ENCODE measurements at regions not wholly inside any gene's neighbourhood (a gene's known extent, or its start where the extent isn't known, plus 50 kb on each side); places are given as distances from the start of the nearest gene placed in this dataset.

GRCh38 chr11:19291064-19291463, 50.3 kb upstream of the E2F8 start:
- H2BK15ac ChIP-seq (ENCODE audit: low read length), result no peak overlapping the region
- no peak overlapping the region for H4K91ac ChIP-seq (replicated peaks; ENCODE audit: insufficient read length, low read length)
- no peaks in the 10 kb centered on the region for H3K79me1 ChIP-seq (ENCODE audit: low read depth, low read length)
- H3K23me2 ChIP-seq (ENCODE audit: low read depth, low read length), result no peaks in the 10 kb centered on the region
- H3K79me2 ChIP-seq (ENCODE audit: control insufficient read depth in 1 of 2, insufficient read depth in 2 of 2, low read length in 2 of 2), result no peaks in the 10 kb centered on the region
- no peaks in the 10 kb centered on the region for H3K27me3 ChIP-seq (replicated peaks in 1 of 4; ENCODE audit: control insufficient read depth in 3 of 4, extremely low read depth in 1 of 4, insufficient read depth in 3 of 4, low read length in 3 of 4)
- no peak overlapping the region for H3K4ac ChIP-seq (replicated peaks; ENCODE audit: insufficient read length, low read depth, low read length)
- WGBS, 2 experiments (ENCODE audit: extremely low coverage in 1 of 2, insufficient coverage in 1 of 2, insufficient read length in 1 of 2, insufficient replicate concordance in 2 of 2, low coverage in 1 of 2, low lambda C conversion rate in 2 of 2, missing lambda C conversion rate in 1 of 2), result 50% methylated on average over 2 of the region's 2 CpGs; no CpG with 5 or more reads in 1 of the 2 experiments
- H4K8ac ChIP-seq (ENCODE audit: extremely low read depth, insufficient read depth, low read length), result no peak overlapping the region
- no peak overlapping the region for H3K9ac ChIP-seq (replicated peaks in 1 of 4; ENCODE audit: extremely low read depth in 1 of 4, low read depth in 3 of 4, low read length in 3 of 4)
- H2BK5ac ChIP-seq (ENCODE audit: low read depth, low read length), result no peak overlapping the region
- no peak overlapping the region for H3K56ac ChIP-seq (replicated peaks; ENCODE audit: insufficient read length, low read depth, low read length)
- no peak for FAIRE-seq
- no peak overlapping the region for H3K4me3 ChIP-seq (ENCODE audit: extremely low read depth in 1 of 4, insufficient read depth in 2 of 4, low read depth in 3 of 4, low read length in 4 of 4)
- no peaks in the 10 kb centered on the region for H3K4me1 ChIP-seq (replicated peaks in 1 of 4; ENCODE audit: control insufficient read depth in 3 of 4, insufficient read depth in 4 of 4, low read length in 3 of 4)
- no peak overlapping the region for H2AK5ac ChIP-seq (ENCODE audit: low read depth, low read length)
- no peak overlapping the region for H2BK12ac ChIP-seq (ENCODE audit: low read depth, low read length)
- ChIA-PET CTCF (ENCODE audit: partially characterized antibody) (no interaction called here), POLR2A (ENCODE audit: partially characterized antibody) (no interaction called here)
- H3K4me2 ChIP-seq (ENCODE audit: insufficient read depth in 1 of 2, low read depth in 2 of 2, low read length in 2 of 2), result no peak overlapping the region
- H3K27ac ChIP-seq (ENCODE audit: low read depth, low read length), result no peak overlapping the region
- no peak overlapping the region for H3K18ac ChIP-seq (ENCODE audit: extremely low read depth, low read length)
- H4K5ac ChIP-seq (ENCODE audit: insufficient read length, low read depth, low read length), result no peak overlapping the region
- no peak overlapping the region for H3K14ac ChIP-seq (ENCODE audit: insufficient read length)
- no peaks in the 10 kb centered on the region for H4K20me1 ChIP-seq (replicated peaks in 1 of 2; ENCODE audit: control insufficient read depth in 1 of 2, insufficient read depth in 2 of 2, low read length in 2 of 2)
- no peaks in the 10 kb centered on the region for H3K9me3 ChIP-seq (ENCODE audit: insufficient read depth in 2 of 2, low read depth in 1 of 2, low read length in 1 of 2)
- H3K23ac ChIP-seq (ENCODE audit: insufficient read length), result no peak overlapping the region
- H3K36me3 ChIP-seq (ENCODE audit: control insufficient read depth in 2 of 4, insufficient read depth in 4 of 4, low read length in 3 of 4), result no peaks in the 10 kb centered on the region
- H2BK20ac ChIP-seq (ENCODE audit: low read length), result no peak overlapping the region
- no peak overlapping the region for H2AFZ ChIP-seq (ENCODE audit: low read length)
- no peak for DNase-seq (ENCODE audit: low read depth in 1 of 2, low spot score in 2 of 2)
- no peak overlapping the region for H2BK120ac ChIP-seq (replicated peaks; ENCODE audit: low read depth, low read length)
- no peak for TF ChIP-seq ASH2L (IDR thresholded peaks at IDR 0.05; ENCODE audit: low read length)
- TF ChIP-seq ATF2 (IDR thresholded peaks at IDR 0.05; ENCODE audit: low read length), result no peak
- TF ChIP-seq SUZ12 (IDR thresholded peaks at IDR 0.05; ENCODE audit: low read length), result no peak
- no peak for TF ChIP-seq GTF2F1 (IDR thresholded peaks at IDR 0.05; ENCODE audit: borderline replicate concordance, low read depth, low read length)
- TF ChIP-seq TBP (IDR thresholded peaks at IDR 0.05; ENCODE audit: low read depth, low read length), result no peak
- no peak for TF ChIP-seq TAF1 (IDR thresholded peaks at IDR 0.05; ENCODE audit: low read depth, low read length)
- TF ChIP-seq CBX8 (IDR thresholded peaks at IDR 0.05; ENCODE audit: borderline replicate concordance, low read depth, low read length), result no peak
- TF ChIP-seq ATF3 (IDR thresholded peaks at IDR 0.05; ENCODE audit: insufficient read depth, low read depth, low read length), result no peak
- no peak for TF ChIP-seq SRF (IDR thresholded peaks at IDR 0.05; ENCODE audit: low read depth, low read length)
- TF ChIP-seq HDAC6 (IDR thresholded peaks at IDR 0.05; ENCODE audit: low read depth, low read length), result no peak
- TF ChIP-seq EGR1 (IDR thresholded peaks at IDR 0.05; ENCODE audit: borderline replicate concordance, low read depth, low read length), result no peak
- TF ChIP-seq CHD2 (IDR thresholded peaks at IDR 0.05; ENCODE audit: low read length), result no peak
- TF ChIP-seq NRF1 (IDR thresholded peaks at IDR 0.05; ENCODE audit: low read depth, low read length), result no peak
- no peak for TF ChIP-seq POLR2AphosphoS5 (IDR thresholded peaks at IDR 0.05; ENCODE audit: low read depth, low read length)
